Activated naive CD8-positive, alpha-beta T cell treated with anti-CD3 and anti-CD28 coated beads for 36 hours (primary cell): ENCODE measurements at regions not wholly inside any gene's neighbourhood (a gene's known extent, or its start where the extent isn't known, plus 50 kb on each side); places are given as distances from the start of the nearest gene placed in this dataset.

Experiments used
- DNase-seq: peaks from one replicate; pipeline ENCODE4 v3.0.0; 2021
- H3K27ac Mint-ChIP-seq: one replicate; pipeline ENCODE4 v1.8.0; 2022; ENCODE audit warnings: mild to moderate bottlenecking, moderate library complexity, mixed read lengths
- H3K27me3 Mint-ChIP-seq: one replicate; pipeline ENCODE4 v1.8.0; 2022; ENCODE audit warnings: mild to moderate bottlenecking, mixed read lengths
- H3K36me3 Mint-ChIP-seq: one replicate; pipeline ENCODE4 v1.8.0; 2021; ENCODE audit warnings: mild to moderate bottlenecking, mixed read lengths
- H3K4me1 Mint-ChIP-seq: one replicate; pipeline ENCODE4 v1.8.0; 2021; ENCODE audit warnings: mixed read lengths
- H3K4me3 Mint-ChIP-seq: one replicate; pipeline ENCODE4 v1.8.0; 2022; ENCODE audit warnings: mild to moderate bottlenecking, moderate library complexity, mixed read lengths
- H3K9me3 Mint-ChIP-seq: one replicate; pipeline ENCODE4 v1.8.0; 2022; ENCODE audit warnings: mixed read lengths

DNA sequence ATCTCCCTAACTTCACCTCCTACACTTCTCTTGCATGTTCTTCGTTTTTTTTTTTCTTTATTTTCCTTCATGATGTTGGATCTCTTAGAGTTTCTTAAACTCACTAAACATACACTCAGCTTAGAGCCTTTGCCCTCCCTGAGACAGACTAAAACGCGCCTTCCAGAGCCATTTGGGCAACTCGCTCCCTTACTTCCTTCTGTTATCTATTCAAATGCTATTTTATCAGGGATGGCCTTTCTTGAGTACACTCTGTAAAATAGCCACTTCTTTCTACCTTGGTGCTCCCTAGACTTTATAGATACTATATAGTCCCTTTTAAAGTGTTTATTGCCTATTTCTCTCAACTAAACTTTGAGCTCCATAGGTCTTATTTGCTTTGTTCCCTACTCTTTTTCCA is 598.2 kb upstream of the NECTIN3 start:
- Mint-ChIP-seq H3K27ac (no peak overlapping the region), H3K4me1 (no peaks in the 10 kb centered on the region), H3K9me3 (no peaks in the 10 kb centered on the region), H3K27me3 (peaks cover 9% of the 10 kb centered on the region), H3K4me3 (no peak overlapping the region), H3K36me3 (no peaks in the 10 kb centered on the region)
- DNase-seq = no peak

DNA sequence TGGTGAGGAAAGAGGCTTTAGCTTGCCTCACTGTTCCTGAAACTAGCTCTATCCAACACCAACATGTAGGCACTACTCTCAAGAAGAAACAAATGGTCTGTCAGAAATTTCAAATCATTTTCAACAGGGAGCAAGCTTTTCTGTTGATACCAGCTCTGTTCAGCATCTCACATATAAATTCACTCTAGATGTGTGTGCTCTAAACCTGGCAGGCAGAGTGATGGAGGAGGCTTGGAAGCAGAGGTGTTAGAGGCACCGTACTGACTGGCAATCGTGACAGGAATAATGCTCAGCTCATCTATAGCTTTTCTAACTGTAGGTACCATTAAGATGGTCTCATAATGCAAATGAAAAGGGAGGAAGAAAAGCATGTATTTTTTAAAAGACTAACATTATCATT is 597.2 kb upstream of the NECTIN3 start:
- no peak for DNase-seq
- Mint-ChIP-seq H3K9me3 (no peaks in the 10 kb centered on the region), H3K36me3 (no peaks in the 10 kb centered on the region), H3K4me1 (no peaks in the 10 kb centered on the region), H3K27ac (no peak overlapping the region), H3K4me3 (no peak overlapping the region), H3K27me3 (peaks cover 9% of the 10 kb centered on the region)

GRCh38 chr3:110478377-110479054 is 593.1 kb upstream of the NECTIN3 start:
- Mint-ChIP-seq H3K36me3 (no peaks in the 10 kb centered on the region), H3K27me3 (peaks cover 3% of the 10 kb centered on the region), H3K27ac (no peak overlapping the region), H3K4me1 (no peaks in the 10 kb centered on the region), H3K9me3 (no peaks in the 10 kb centered on the region), H3K4me3 (no peak overlapping the region)
- no peak for DNase-seq

- Mint-ChIP-seq H3K4me1 (no peaks in the 10 kb centered on the region), H3K36me3 (no peaks in the 10 kb centered on the region), H3K27ac (no peak overlapping the region), H3K27me3 (peaks cover 3% of the 10 kb centered on the region), H3K4me3 (no peak overlapping the region), H3K9me3 (peaks cover 5% of the 10 kb centered on the region)
- DNase-seq = no peak
Measured at GRCh38 chr3:110479731-110480130, 591.9 kb upstream of the NECTIN3 start.

- Mint-ChIP-seq H3K4me3 (no peak overlapping the region), H3K9me3 (peaks cover 26% of the 10 kb centered on the region), H3K36me3 (no peaks in the 10 kb centered on the region), H3K27ac (no peak overlapping the region), H3K4me1 (no peaks in the 10 kb centered on the region), H3K27me3 (no peaks in the 10 kb centered on the region)
- no peak for DNase-seq
Measured at GRCh38 chr3:110485389-110485788, 586.2 kb upstream of the NECTIN3 start.

DNA sequence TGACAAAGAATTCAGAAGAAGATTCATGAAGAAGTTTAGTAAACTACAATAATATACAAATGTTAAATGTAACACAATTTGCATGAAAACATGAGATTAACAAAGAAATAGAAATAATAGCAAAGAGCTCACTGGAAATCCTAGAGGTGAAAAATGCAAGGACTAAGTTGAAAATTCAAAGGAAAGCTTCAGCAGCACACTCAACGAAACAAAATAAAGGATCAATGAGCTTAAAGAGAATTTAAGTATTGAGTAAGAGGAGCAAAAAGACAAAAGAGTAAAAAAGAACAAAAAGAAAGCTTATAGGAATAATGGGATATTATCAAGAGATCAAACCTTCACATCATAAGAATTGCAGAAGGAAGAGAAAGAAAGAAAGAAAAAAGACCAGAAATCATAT is 583.8 kb upstream of the NECTIN3 start:
- DNase-seq = no peak
- H3K9me3 Mint-ChIP-seq = peaks cover 26% of the 10 kb centered on the region
- H3K36me3 Mint-ChIP-seq = no peaks in the 10 kb centered on the region
- H3K4me1 Mint-ChIP-seq = no peaks in the 10 kb centered on the region
- no peak overlapping the region for H3K4me3 Mint-ChIP-seq
- no peaks in the 10 kb centered on the region for H3K27me3 Mint-ChIP-seq
- H3K27ac Mint-ChIP-seq = no peak overlapping the region

DNA sequence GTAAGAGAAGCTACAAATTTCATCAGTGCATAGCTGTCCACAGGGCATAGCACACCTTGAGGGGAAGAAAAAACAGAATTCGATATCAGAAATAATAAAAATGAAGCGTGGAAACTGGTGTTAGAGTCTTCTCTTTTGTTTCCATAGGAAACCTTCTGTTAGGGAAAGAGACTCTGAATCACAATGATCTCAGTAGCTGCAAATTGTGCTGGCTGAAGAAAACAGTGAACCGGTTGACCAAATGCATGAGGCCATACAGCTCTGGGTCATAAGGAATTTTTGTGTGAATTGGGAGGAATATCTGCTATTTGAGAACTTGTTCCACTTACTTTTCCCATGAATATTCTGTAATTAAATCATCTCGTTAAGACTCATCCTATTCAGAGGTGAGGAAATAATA is 580.2 kb upstream of the NECTIN3 start:
- Mint-ChIP-seq H3K27ac (no peak overlapping the region), H3K4me3 (no peak overlapping the region), H3K4me1 (no peaks in the 10 kb centered on the region), H3K36me3 (no peaks in the 10 kb centered on the region), H3K9me3 (peaks cover 16% of the 10 kb centered on the region), H3K27me3 (no peaks in the 10 kb centered on the region)
- no peak for DNase-seq

DNA sequence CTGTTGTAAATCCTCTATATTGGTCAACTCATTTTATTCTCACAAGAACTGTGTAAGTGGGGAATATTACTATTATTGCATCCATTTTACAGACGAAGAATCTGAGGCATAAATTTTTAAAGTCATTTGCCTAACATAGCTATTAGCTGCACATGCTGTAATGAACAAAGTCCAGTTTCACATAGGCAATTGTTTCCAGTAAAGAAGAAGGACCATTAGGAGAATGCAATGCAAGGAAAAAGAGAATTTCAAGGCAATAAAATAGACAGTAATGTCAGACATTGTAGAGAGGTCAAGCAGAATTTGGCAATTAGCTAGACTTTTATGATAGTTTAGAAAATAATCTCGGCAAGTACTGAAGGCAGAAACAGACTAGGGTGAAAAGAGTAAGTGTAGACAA is 578.7 kb upstream of the NECTIN3 start:
- Mint-ChIP-seq H3K27me3 (no peaks in the 10 kb centered on the region), H3K27ac (no peak overlapping the region)

DNA sequence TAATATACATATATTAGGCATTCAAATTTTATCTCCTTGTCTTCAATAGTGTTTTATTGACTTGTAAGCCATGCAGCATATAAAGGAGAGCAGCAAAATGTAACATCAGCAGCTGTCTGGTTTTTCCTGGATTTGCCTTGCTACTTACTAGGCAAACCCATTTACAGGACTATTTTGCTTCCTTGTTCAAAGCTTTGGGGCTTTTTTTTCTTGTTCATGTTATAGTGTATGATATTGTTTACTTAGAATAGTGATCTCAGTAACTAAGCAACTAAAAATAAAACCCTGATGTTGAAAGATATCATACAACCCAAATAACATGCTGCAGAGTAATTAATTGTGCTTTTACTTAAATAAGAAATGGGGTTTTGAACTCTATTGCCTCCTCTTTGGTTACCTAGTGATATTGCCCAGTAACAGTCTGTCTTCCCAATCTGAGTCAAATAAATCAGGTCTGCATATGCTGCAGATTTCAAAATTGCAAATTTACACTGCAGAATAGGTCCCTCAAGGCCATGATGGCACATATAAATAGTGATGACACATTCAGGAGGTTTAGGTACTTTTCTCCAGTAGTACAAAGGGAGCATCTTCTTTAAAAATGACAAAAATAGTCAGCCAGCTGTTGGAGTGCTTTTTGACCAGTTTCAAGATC is 578.1 kb upstream of the NECTIN3 start:
- Mint-ChIP-seq H3K4me3 (no peak overlapping the region), H3K9me3 (no peaks in the 10 kb centered on the region), H3K27ac (no peak overlapping the region), H3K4me1 (no peaks in the 10 kb centered on the region), H3K36me3 (no peaks in the 10 kb centered on the region), H3K27me3 (no peaks in the 10 kb centered on the region)
- DNase-seq = no peak

More for the DNA sequence above, 578.7 kb upstream of the NECTIN3 start:
- Mint-ChIP-seq H3K4me3 (no peak overlapping the region), H3K36me3 (no peaks in the 10 kb centered on the region), H3K9me3 (peaks cover 4% of the 10 kb centered on the region), H3K4me1 (no peaks in the 10 kb centered on the region)
- DNase-seq = no peak

- no peak for DNase-seq
- Mint-ChIP-seq H3K4me1 (no peaks in the 10 kb centered on the region), H3K27ac (no peak overlapping the region), H3K27me3 (peaks cover 4% of the 10 kb centered on the region), H3K4me3 (no peak overlapping the region), H3K36me3 (no peaks in the 10 kb centered on the region), H3K9me3 (no peaks in the 10 kb centered on the region)
Measured at GRCh38 chr3:110494093-110494490, 577.5 kb upstream of the NECTIN3 start.

- no peak overlapping the region for H3K27ac Mint-ChIP-seq
- peaks cover 4% of the 10 kb centered on the region for H3K27me3 Mint-ChIP-seq
- H3K9me3 Mint-ChIP-seq = no peaks in the 10 kb centered on the region
- no peak overlapping the region for H3K4me3 Mint-ChIP-seq
- no peaks in the 10 kb centered on the region for H3K36me3 Mint-ChIP-seq
- no peak for DNase-seq
- no peaks in the 10 kb centered on the region for H3K4me1 Mint-ChIP-seq
Measured at GRCh38 chr3:110494728-110495127, 576.9 kb upstream of the NECTIN3 start.

GRCh38 chr3:110495201-110495927 is 576.3 kb upstream of the NECTIN3 start:
- H3K4me1 Mint-ChIP-seq = no peaks in the 10 kb centered on the region

GRCh38 chr3:110504401-110504800 is 567.2 kb upstream of the NECTIN3 start:
- Mint-ChIP-seq H3K9me3 (peaks cover 6% of the 10 kb centered on the region), H3K27me3 (no peaks in the 10 kb centered on the region)

More at GRCh38 chr3:110495201-110495927, 576.3 kb upstream of the NECTIN3 start:
- Mint-ChIP-seq H3K4me3 (no peak overlapping the region), H3K9me3 (no peaks in the 10 kb centered on the region), H3K27me3 (peaks cover 4% of the 10 kb centered on the region), H3K36me3 (no peaks in the 10 kb centered on the region), H3K27ac (no peak overlapping the region)
- DNase-seq = no peak

GRCh38 chr3:110504901-110505300 is 566.7 kb upstream of the NECTIN3 start:
- Mint-ChIP-seq H3K9me3 (peaks cover 6% of the 10 kb centered on the region), H3K4me1 (no peaks in the 10 kb centered on the region), H3K27me3 (no peaks in the 10 kb centered on the region), H3K27ac (no peak overlapping the region), H3K36me3 (no peaks in the 10 kb centered on the region), H3K4me3 (no peak overlapping the region)
- no peak for DNase-seq

More at GRCh38 chr3:110504401-110504800, 567.2 kb upstream of the NECTIN3 start:
- Mint-ChIP-seq H3K4me1 (no peaks in the 10 kb centered on the region), H3K27ac (no peak overlapping the region), H3K4me3 (no peak overlapping the region), H3K36me3 (no peaks in the 10 kb centered on the region)
- DNase-seq = no peak

DNA sequence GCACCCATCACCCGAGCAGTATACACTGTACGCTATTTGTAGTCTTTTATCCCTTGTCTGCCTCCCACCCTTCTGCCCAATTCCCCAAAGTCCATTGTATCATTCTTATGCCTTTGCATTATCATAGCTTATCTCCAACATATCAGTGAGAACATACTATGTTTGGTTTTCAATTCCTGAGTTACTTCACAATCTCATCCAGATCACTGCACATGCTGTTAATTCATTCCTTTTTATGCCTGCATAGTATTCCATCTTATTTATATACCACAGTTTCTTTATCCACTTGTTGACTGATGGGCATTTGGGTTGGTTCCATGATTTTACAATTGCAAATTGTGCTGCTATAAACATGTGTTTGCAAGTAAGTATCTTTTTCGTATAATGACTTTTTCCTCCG is 564.7 kb upstream of the NECTIN3 start:
- Mint-ChIP-seq H3K27ac (no peak overlapping the region), H3K4me1 (no peaks in the 10 kb centered on the region), H3K36me3 (no peaks in the 10 kb centered on the region), H3K4me3 (no peak overlapping the region), H3K27me3 (no peaks in the 10 kb centered on the region), H3K9me3 (peaks cover 6% of the 10 kb centered on the region)
- no peak for DNase-seq
